H1 (cell line): ENCODE measurements at regions not wholly inside any gene's neighbourhood (a gene's known extent, or its start where the extent isn't known, plus 50 kb on each side); places are given as distances from the start of the nearest gene placed in this dataset.

ENCODE experiments used
- CTCF ChIA-PET: fragments of 300-600 bp; sonication (Branson Sonifier 250); formaldehyde crosslinking; loops from one replicate; lab custom pipeline; 2021; ENCODE audit not compliant: partially characterized antibody; lab: Charles Lee
- POLR2A ChIA-PET: fragments of 300-600 bp; sonication (Branson Sonifier 250); formaldehyde crosslinking; loops from one replicate; lab custom pipeline; 2021; ENCODE audit warnings: inconsistent platforms; ENCODE audit not compliant: partially characterized antibody; lab: Charles Lee
- DNase-seq, 2 experiments: peaks; one replicate each; pipeline versions ENCODE4 v3.0.0 to v3.0.0-alpha.2; 2010 to 2022; ENCODE audit warnings: low spot score in 2 of 2, low read depth in 1 of 2, mixed read lengths in 1 of 2
- FAIRE-seq: peaks from 2 replicates; lab custom pipeline; 2011; peaks lifted over from hg19 to GRCh38; lab: Jason Lieb, UNC
- H2AFZ ChIP-seq: 2 replicates; pipeline ENCODE4 v1.8.1; 2012; ENCODE audit warnings: low read length, inconsistent platforms
- H2AK5ac ChIP-seq: 2 replicates; pipeline ENCODE4 v1.6.1; 2013; ENCODE audit warnings: low read depth, low read length
- H2BK120ac ChIP-seq: replicated peaks from 2 replicates; pipeline ENCODE3; 2013; ENCODE audit warnings: low read depth, low read length, inconsistent platforms
- H2BK12ac ChIP-seq: 2 replicates; pipeline ENCODE4 v1.6.1; 2013; ENCODE audit warnings: low read depth, low read length
- H2BK15ac ChIP-seq: 2 replicates; pipeline ENCODE4 v1.6.1; 2013; ENCODE audit warnings: low read length
- H2BK20ac ChIP-seq: 2 replicates; pipeline ENCODE4 v1.6.1; 2013; ENCODE audit warnings: low read length
- H2BK5ac ChIP-seq: 2 replicates; pipeline ENCODE4 v1.6.1; 2013; ENCODE audit warnings: low read depth, low read length
- H3K14ac ChIP-seq: 2 replicates; pipeline ENCODE4 v1.6.1; 2013; ENCODE audit warnings: inconsistent platforms; ENCODE audit not compliant: insufficient read length
- H3K18ac ChIP-seq: 2 replicates; pipeline ENCODE4 v1.6.1; 2013; ENCODE audit warnings: low read length; ENCODE audit errors: extremely low read depth
- H3K23ac ChIP-seq: 2 replicates; pipeline ENCODE4 v1.6.1; 2013; ENCODE audit warnings: inconsistent platforms; ENCODE audit not compliant: insufficient read length
- H3K23me2 ChIP-seq: 2 replicates; pipeline ENCODE4 v1.6.1; 2013; ENCODE audit warnings: low read depth, low read length
- H3K27ac ChIP-seq: 2 replicates; pipeline ENCODE4 v1.6.1; 2011; ENCODE audit warnings: low read depth, low read length, inconsistent platforms
- H3K27me3 ChIP-seq, 4 experiments: replicated peaks in 1 of 4; 1 replicate in 1 of 4; 2 replicates in 3 of 4; pipeline versions ENCODE4 v1.6.1 to v1.8.1; 2011 to 2013; ENCODE audit warnings: low read length in 3 of 4, mild to moderate bottlenecking in 3 of 4, inconsistent platforms in 2 of 4, mixed read lengths in 2 of 4, moderate library complexity in 1 of 4; ENCODE audit not compliant: control insufficient read depth in 3 of 4, insufficient read depth in 3 of 4; ENCODE audit errors: extremely low read depth in 1 of 4
- H3K36me3 ChIP-seq, 4 experiments: 2 replicates each; pipeline versions ENCODE4 v1.6.1 to v1.8.1; 2011 to 2013; ENCODE audit warnings: mild to moderate bottlenecking in 4 of 4, low read length in 3 of 4, moderate library complexity in 2 of 4, control low read depth in 1 of 4, inconsistent platforms in 1 of 4; ENCODE audit not compliant: insufficient read depth in 4 of 4, control insufficient read depth in 2 of 4
- H3K4ac ChIP-seq: replicated peaks from 2 replicates; pipeline ENCODE3; 2013; ENCODE audit warnings: low read length, low read depth, mixed read lengths, inconsistent platforms; ENCODE audit not compliant: insufficient read length
- H3K4me1 ChIP-seq, 4 experiments: replicated peaks in 1 of 4; 1 replicate in 1 of 4; 2 replicates in 3 of 4; pipeline versions ENCODE4 v1.6.1 to v1.8.1; 2011 to 2013; ENCODE audit warnings: low read length in 3 of 4, inconsistent platforms in 2 of 4, mixed read lengths in 1 of 4; ENCODE audit not compliant: insufficient read depth in 4 of 4, control insufficient read depth in 3 of 4
- H3K4me2 ChIP-seq, 2 experiments: 2 replicates each; pipeline versions ENCODE4 v1.6.1 to v1.8.1; 2011 to 2013; ENCODE audit warnings: low read depth in 2 of 2, low read length in 2 of 2, control low read depth in 1 of 2, inconsistent platforms in 1 of 2, mild to moderate bottlenecking in 1 of 2; ENCODE audit not compliant: insufficient read depth in 1 of 2
- H3K4me3 ChIP-seq, 4 experiments: fragments of 200-600, 300-600 bp in 1 of 4; sonication (generic), shearing (Covaris generic), sonication (Bioruptor Twin) in 1 of 4; 2 replicates each; pipeline versions ENCODE4 v1.5.1 to v1.8.1; 2011 to 2016; ENCODE audit warnings: low read length in 4 of 4, low read depth in 3 of 4, control low read depth in 2 of 4, inconsistent platforms in 2 of 4, mild to moderate bottlenecking in 2 of 4, mixed read lengths in 1 of 4, moderate library complexity in 1 of 4; ENCODE audit not compliant: insufficient read depth in 2 of 4; ENCODE audit errors: extremely low read depth in 1 of 4
- H3K56ac ChIP-seq: replicated peaks from 2 replicates; pipeline ENCODE3; 2013; ENCODE audit warnings: low read depth, mild to moderate bottlenecking, mixed read lengths, low read length, inconsistent platforms; ENCODE audit not compliant: insufficient read length
- H3K79me1 ChIP-seq: 2 replicates; pipeline ENCODE4 v1.6.1; 2013; ENCODE audit warnings: low read depth, low read length, control low read depth
- H3K79me2 ChIP-seq, 2 experiments: 2 replicates each; pipeline versions ENCODE4 v1.6.1 to v1.8.1; 2012 to 2013; ENCODE audit warnings: low read length in 2 of 2, mild to moderate bottlenecking in 2 of 2, inconsistent platforms in 1 of 2; ENCODE audit not compliant: insufficient read depth in 2 of 2, control insufficient read depth in 1 of 2
- H3K9ac ChIP-seq, 4 experiments: replicated peaks in 1 of 4; 1 replicate in 1 of 4; 2 replicates in 3 of 4; pipeline versions ENCODE4 v1.6.1 to v1.8.1; 2011 to 2013; ENCODE audit warnings: low read depth in 3 of 4, low read length in 3 of 4, control low read depth in 2 of 4, mild to moderate bottlenecking in 2 of 4, moderate library complexity in 2 of 4, inconsistent platforms in 1 of 4; ENCODE audit errors: extremely low read depth in 1 of 4
- H3K9me3 ChIP-seq, 2 experiments: 2 replicates each; pipeline versions ENCODE4 v1.6.1 to v1.8.1; 2012 to 2013; ENCODE audit warnings: mild to moderate bottlenecking in 2 of 2, moderate library complexity in 2 of 2, control low read depth in 1 of 2, inconsistent platforms in 1 of 2, low read depth in 1 of 2, low read length in 1 of 2, mixed read lengths in 1 of 2; ENCODE audit not compliant: insufficient read depth in 2 of 2
- H4K20me1 ChIP-seq, 2 experiments: replicated peaks in 1 of 2; 2 replicates each; pipeline versions ENCODE3 to v1.8.1; 2011 to 2013; ENCODE audit warnings: inconsistent platforms in 2 of 2, low read length in 2 of 2, mild to moderate bottlenecking in 1 of 2; ENCODE audit not compliant: insufficient read depth in 2 of 2, control insufficient read depth in 1 of 2
- H4K5ac ChIP-seq: 2 replicates; pipeline ENCODE4 v1.6.1; 2013; ENCODE audit warnings: low read length, low read depth, mixed read lengths, inconsistent platforms; ENCODE audit not compliant: insufficient read length
- H4K8ac ChIP-seq: 2 replicates; pipeline ENCODE4 v1.8.0; 2013; ENCODE audit warnings: mild to moderate bottlenecking, moderate library complexity, low read length, inconsistent platforms; ENCODE audit not compliant: insufficient read depth; ENCODE audit errors: extremely low read depth
- H4K91ac ChIP-seq: replicated peaks from 2 replicates; pipeline ENCODE3; 2013; ENCODE audit warnings: low read length, mixed read lengths, inconsistent platforms; ENCODE audit not compliant: insufficient read length
- BRCA1 ChIP-seq: IDR thresholded peaks from 2 replicates; pipeline ENCODE4 v1.6.1; 2012; ENCODE audit warnings: low read depth, low read length, improper control_type of control experiment
- EGR1 ChIP-seq: IDR thresholded peaks from 2 replicates; pipeline ENCODE4 v1.6.1; 2011; ENCODE audit warnings: low read depth, low read length, borderline replicate concordance
- FOSL1 ChIP-seq: IDR thresholded peaks from 2 replicates; pipeline ENCODE4 v1.6.1; 2011; ENCODE audit warnings: mild to moderate bottlenecking, low read depth, low read length, moderate library complexity; ENCODE audit not compliant: insufficient read depth
- SIN3A ChIP-seq, 2 experiments: IDR thresholded peaks in 1 of 2; conservative IDR thresholded peaks in 1 of 2; 2 replicates each; pipeline ENCODE4 v1.6.1; 2011 to 2012; ENCODE audit warnings: low read length in 2 of 2, improper control_type of control experiment in 1 of 2, low read depth in 1 of 2, mild to moderate bottlenecking in 1 of 2
- SIRT6 ChIP-seq: IDR thresholded peaks from one replicate; pipeline ENCODE4 v1.7.1; 2012; ENCODE audit warnings: low read length, inconsistent platforms
- TEAD4 ChIP-seq: IDR thresholded peaks from 2 replicates; pipeline ENCODE4 v1.6.1; 2012; ENCODE audit warnings: low read depth, low read length, inconsistent platforms, mixed read lengths
- ZNF274 ChIP-seq: IDR thresholded peaks from 2 replicates; pipeline ENCODE4 v1.7.0; 2012; ENCODE audit warnings: low read length, borderline replicate concordance; ENCODE audit errors: extremely low read depth
- WGBS, 2 experiments: shearing (Covaris generic) in 1 of 2; methylation state at CpG; one replicate each; pipeline versions ENCODE4 v1.1.6 to v1.1.7; 2013 to 2015; ENCODE audit warnings: low lambda C conversion rate in 2 of 2, mixed read lengths in 2 of 2, inconsistent platforms in 1 of 2, low coverage in 1 of 2, missing lambda C conversion rate in 1 of 2; ENCODE audit not compliant: insufficient replicate concordance in 2 of 2, insufficient coverage in 1 of 2, insufficient read length in 1 of 2; ENCODE audit errors: extremely low coverage in 1 of 2, missing lambda C conversion rate in 1 of 2; 5-methylcytosine and 5-hydroxymethylcytosine counted together

DNA sequence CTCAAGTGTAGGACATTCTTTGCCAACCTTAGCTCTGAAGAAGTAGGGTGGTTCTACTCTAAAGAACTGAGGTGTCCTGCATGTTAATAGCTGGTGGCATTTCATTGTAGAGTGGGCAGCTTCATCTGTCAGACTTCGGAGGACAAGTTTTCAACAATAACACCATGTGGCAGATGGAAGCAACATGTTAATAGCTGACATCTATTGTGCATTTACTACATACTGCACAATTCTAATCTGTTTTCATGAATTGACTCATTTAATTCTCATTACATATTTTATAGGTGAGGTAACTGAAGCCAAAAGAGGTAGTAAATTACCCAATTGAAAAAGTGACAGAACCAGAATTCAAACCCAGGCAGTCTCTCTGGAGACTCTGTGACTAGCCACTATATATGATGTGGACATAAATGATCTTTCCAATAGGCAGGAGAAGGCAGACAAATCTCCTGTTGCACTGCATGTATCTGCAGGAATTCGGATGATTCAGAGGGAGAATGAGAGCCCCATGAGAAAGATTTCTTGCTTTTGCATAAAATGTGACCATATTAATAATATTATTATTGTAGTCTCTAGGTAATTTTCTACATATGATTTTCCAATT lies 137.2 kb upstream of the E2F7 start:
- Histone ChIP-seq H3K14ac (no peak overlapping the region), H4K8ac (no peak overlapping the region), H3K4me3 (no peak overlapping the region), H2BK12ac (no peak overlapping the region), H3K9ac (no peak overlapping the region), H3K79me2 (no peaks in the 10 kb centered on the region), H2AK5ac (no peak overlapping the region), H3K18ac (no peak overlapping the region), H2BK15ac (no peak overlapping the region), H3K9me3 (no peaks in the 10 kb centered on the region), H2BK20ac (no peak overlapping the region), H3K56ac (no peak overlapping the region), H3K27me3 (no peaks in the 10 kb centered on the region), H2BK5ac (no peak overlapping the region), H3K27ac (no peak overlapping the region), H3K4me2 (no peak overlapping the region), H4K5ac (no peak overlapping the region), H3K4me1 (no peaks in the 10 kb centered on the region), H3K4ac (no peak overlapping the region), H3K79me1 (no peaks in the 10 kb centered on the region), H3K36me3 (no peaks in the 10 kb centered on the region), H4K20me1 (no peaks in the 10 kb centered on the region), H2BK120ac (no peak overlapping the region), H4K91ac (no peak overlapping the region), H2AFZ (no peak overlapping the region), H3K23me2 (no peaks in the 10 kb centered on the region), H3K23ac (no peak overlapping the region)
- no peak for TF ChIP-seq ZNF274
- no peak for TF ChIP-seq TEAD4
- TF ChIP-seq FOSL1 = no peak
- TF ChIP-seq SIN3A (conservative IDR thresholded peaks at IDR 0.05 in 1 of 2, IDR thresholded peaks at IDR 0.05 in 1 of 2; ENCODE audit: low read depth in 1 of 2, low read length in 2 of 2) = no peak
- no peak for TF ChIP-seq SIRT6
- no peak for TF ChIP-seq EGR1
- no peak for TF ChIP-seq BRCA1
- no peak for DNase-seq
- ChIA-PET CTCF (interaction anchor here (1.0 to 2.0 kb wide), 4 partner anchors 11 to 483 kb away, joined by 4 to 6 read pairs (median 4); no protein-coding TSS in a partner anchor), POLR2A (no interaction called here)
- WGBS, 2 experiments = 80% methylated on average over 2 of the region's 2 CpGs; no CpG with 5 or more reads in 1 of the 2 experiments
- no peak for FAIRE-seq
